NT2/D1 (cell line): ENCODE measurements at regions not wholly inside any gene's neighbourhood (a gene's known extent, or its start where the extent isn't known, plus 50 kb on each side); places are given as distances from the start of the nearest gene placed in this dataset.

ENCODE experiments used
- YY1 ChIP-seq: IDR thresholded peaks from 2 replicates; pipeline ENCODE4 v1.6.1; 2011; ENCODE audit not compliant: insufficient read length, insufficient read depth
- ZNF274 ChIP-seq: IDR thresholded peaks from 2 replicates; pipeline ENCODE4 v1.6.1; 2011; ENCODE audit warnings: mild to moderate bottlenecking, low read depth, low read length

DNA sequence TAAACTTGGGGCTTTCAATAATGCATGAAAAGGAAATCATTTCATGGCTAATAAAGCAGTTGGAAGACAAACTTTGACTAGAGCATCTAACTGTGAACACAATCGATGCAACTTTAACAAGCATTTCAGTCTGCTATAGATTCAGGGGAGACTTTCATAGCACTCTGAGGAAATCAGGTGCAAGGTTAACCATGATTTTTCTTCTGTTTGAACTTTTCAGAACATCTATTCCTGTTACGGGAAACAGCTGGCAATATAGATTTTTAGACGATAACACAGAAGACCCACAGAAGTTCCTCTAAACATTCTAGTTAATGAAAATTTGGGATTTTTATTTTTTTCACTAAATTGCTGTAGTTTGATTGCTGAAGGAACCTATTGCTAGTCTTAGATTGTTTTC lies 177.3 kb downstream of the TRIM33 start:
- TF ChIP-seq ZNF274 (no peak), YY1 (no peak)
